ENCODE measurements at regions not wholly inside any gene's neighbourhood (a gene's known extent, or its start where the extent isn't known, plus 50 kb on each side); places are given as distances from the start of the nearest gene placed in this dataset.

DNA sequence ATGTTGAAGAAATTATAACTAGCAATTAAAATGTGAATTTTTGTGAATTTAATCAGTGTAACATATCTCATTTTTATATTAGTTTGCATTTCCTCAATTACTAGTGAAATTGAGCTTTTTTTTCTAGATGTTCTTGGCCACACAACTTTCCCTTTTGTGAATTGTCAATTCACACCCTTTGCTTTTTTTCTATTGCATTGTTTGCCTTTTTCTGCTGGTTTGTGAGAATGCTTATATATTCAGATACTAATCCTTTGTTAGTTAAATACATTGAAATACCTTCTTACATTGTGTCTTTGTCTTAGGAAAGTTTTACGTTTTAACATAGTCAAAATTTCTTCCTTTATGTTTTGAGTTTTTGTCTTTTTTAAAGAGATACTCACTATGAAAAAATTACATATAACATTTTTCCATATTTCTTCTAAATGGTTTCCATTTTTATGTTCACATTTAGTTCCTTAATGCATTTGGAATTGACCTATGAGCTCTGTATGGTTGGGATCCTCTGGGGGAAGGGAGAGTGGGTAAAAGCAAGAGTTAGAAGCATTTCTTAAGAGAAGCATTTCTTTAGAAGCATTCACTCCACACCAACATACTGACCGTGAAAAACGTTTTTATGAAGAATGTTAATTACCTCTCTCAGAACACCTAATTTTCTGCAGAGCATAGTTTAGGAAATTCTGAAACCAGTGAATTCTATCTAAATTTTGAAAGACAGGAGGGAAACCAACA lies 126.0 kb downstream of the CAPZA3 start:
- Histone ChIP-seq H3K79me2 (ENCODE audit: control insufficient read depth, insufficient read depth, low read length) (no peaks in the 10 kb centered on the region), H3K4me2 (ENCODE audit: insufficient read depth, low read length) (no peak overlapping the region), H3K4me3 (no peak overlapping the region), H3K27ac (ENCODE audit: extremely low read depth, low read depth, low read length) (no peak overlapping the region), H3K9me1 (ENCODE audit: control insufficient read depth, insufficient read depth, low read length) (no peaks in the 10 kb centered on the region), H3K4me1 (replicated peaks in 1 of 2; ENCODE audit: control insufficient read depth in 2 of 2, insufficient read depth in 2 of 2, low read length in 2 of 2) (no peaks in the 10 kb centered on the region), H3K27me3 (ENCODE audit: control insufficient read depth in 2 of 2, insufficient read depth in 2 of 2, low read length in 2 of 2) (no peaks in the 10 kb centered on the region), H3K9me3 (replicated peaks; ENCODE audit: control insufficient read depth, insufficient read depth, low read depth, low read length) (no peaks in the 10 kb centered on the region), H3K36me3 (ENCODE audit: control insufficient read depth, insufficient read depth, low read length) (no peaks in the 10 kb centered on the region), H2AFZ (ENCODE audit: low read depth, low read length) (no peak overlapping the region), H3K9ac (ENCODE audit: insufficient read depth in 1 of 2, low read depth in 2 of 2, low read length in 2 of 2) (no peak overlapping the region), H4K20me1 (replicated peaks; ENCODE audit: control insufficient read depth, insufficient read depth, low read length) (no peaks in the 10 kb centered on the region)
- CTCF ChIA-PET (ENCODE audit: low intra/inter-chr PET ratio): no interaction called here
- POLR2A ChIA-PET: no interaction called here
- DNase-seq (ENCODE audit: extremely low read depth in 1 of 4, low spot score in 3 of 4): no peak
- WGBS (ENCODE audit: insufficient coverage, low coverage, missing lambda C conversion rate): 61% methylated on average over 3 of the region's 3 CpGs
- intact Hi-C loops (cut with micrococcal nuclease) (no loop called here), in situ Hi-C loops (cut with MboI) (no loop called here)
- no peak for FAIRE-seq
- no TSS peak for BruUV-seq (replicated peaks)
- no peak for ATAC-seq
- no peak for TF ChIP-seq ZNF184 (CRISPR knock-in tag; IDR thresholded peaks at IDR 0.05)
- no peak for TF ChIP-seq MCM3 (IDR thresholded peaks at IDR 0.05)
- TF ChIP-seq KDM1A (IDR thresholded peaks at IDR 0.05): no peak
- TF ChIP-seq ZNF57 (CRISPR knock-in tag; IDR thresholded peaks at IDR 0.05): no peak
- TF ChIP-seq, protein P1, sequence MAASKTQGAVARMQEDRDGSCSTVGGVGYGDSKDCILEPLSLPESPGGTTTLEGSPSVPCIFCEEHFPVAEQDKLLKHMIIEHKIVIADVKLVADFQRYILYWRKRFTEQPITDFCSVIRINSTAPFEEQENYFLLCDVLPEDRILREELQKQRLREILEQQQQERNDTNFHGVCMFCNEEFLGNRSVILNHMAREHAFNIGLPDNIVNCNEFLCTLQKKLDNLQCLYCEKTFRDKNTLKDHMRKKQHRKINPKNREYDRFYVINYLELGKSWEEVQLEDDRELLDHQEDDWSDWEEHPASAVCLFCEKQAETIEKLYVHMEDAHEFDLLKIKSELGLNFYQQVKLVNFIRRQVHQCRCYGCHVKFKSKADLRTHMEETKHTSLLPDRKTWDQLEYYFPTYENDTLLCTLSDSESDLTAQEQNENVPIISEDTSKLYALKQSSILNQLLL (CRISPR knock-in tag; IDR thresholded peaks at IDR 0.05; ENCODE audit: borderline replicate concordance): no peak
- TF ChIP-seq ZSCAN29 (IDR thresholded peaks at IDR 0.05): no peak
- TF ChIP-seq, protein P2, sequence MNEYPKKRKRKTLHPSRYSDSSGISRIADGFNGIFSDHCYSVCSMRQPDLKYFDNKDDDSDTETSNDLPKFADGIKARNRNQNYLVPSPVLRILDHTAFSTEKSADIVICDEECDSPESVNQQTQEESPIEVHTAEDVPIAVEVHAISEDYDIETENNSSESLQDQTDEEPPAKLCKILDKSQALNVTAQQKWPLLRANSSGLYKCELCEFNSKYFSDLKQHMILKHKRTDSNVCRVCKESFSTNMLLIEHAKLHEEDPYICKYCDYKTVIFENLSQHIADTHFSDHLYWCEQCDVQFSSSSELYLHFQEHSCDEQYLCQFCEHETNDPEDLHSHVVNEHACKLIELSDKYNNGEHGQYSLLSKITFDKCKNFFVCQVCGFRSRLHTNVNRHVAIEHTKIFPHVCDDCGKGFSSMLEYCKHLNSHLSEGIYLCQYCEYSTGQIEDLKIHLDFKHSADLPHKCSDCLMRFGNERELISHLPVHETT (CRISPR knock-in tag; conservative IDR thresholded peaks at IDR 0.05 in 1 of 2, IDR thresholded peaks at IDR 0.05 in 1 of 2): no peak
- TF ChIP-seq PHF20 (IDR thresholded peaks at IDR 0.05; ENCODE audit: partially characterized antibody): no peak
- no peak for TF ChIP-seq ZNF133 (CRISPR knock-in tag; IDR thresholded peaks at IDR 0.05)
- TF ChIP-seq, protein P3, sequence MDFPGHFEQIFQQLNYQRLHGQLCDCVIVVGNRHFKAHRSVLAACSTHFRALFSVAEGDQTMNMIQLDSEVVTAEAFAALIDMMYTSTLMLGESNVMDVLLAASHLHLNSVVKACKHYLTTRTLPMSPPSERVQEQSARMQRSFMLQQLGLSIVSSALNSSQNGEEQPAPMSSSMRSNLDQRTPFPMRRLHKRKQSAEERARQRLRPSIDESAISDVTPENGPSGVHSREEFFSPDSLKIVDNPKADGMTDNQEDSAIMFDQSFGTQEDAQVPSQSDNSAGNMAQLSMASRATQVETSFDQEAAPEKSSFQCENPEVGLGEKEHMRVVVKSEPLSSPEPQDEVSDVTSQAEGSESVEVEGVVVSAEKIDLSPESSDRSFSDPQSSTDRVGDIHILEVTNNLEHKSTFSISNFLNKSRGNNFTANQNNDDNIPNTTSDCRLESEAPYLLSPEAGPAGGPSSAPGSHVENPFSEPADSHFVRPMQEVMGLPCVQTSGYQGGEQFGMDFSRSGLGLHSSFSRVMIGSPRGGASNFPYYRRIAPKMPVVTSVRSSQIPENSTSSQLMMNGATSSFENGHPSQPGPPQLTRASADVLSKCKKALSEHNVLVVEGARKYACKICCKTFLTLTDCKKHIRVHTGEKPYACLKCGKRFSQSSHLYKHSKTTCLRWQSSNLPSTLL (IDR thresholded peaks at IDR 0.05): no peak
- TF ChIP-seq BACH1 (tag; IDR thresholded peaks at IDR 0.05): no peak
- no peak for TF ChIP-seq STAG1 (CRISPR knock-in tag; IDR thresholded peaks at IDR 0.05; ENCODE audit: borderline replicate concordance)
- TF ChIP-seq ZNF274 (IDR thresholded peaks at IDR 0.05; ENCODE audit: borderline replicate concordance, low read depth, low read length): no peak
- no peak for TF ChIP-seq SMAD1 (IDR thresholded peaks at IDR 0.05; ENCODE audit: low read depth, low read length, partially characterized antibody)
- TF ChIP-seq SRF (CRISPR knock-in tag; IDR thresholded peaks at IDR 0.05): no peak
- TF ChIP-seq CXXC5 (CRISPR knock-in tag; IDR thresholded peaks at IDR 0.05): no peak
- TF ChIP-seq RUNX1 (IDR thresholded peaks at IDR 0.05; ENCODE audit: low read depth): no peak

Measured in K562 (cell line).